ENCODE measurements at regions not wholly inside any gene's neighbourhood (a gene's known extent, or its start where the extent isn't known, plus 50 kb on each side); places are given as distances from the start of the nearest gene placed in this dataset.

GRCh38 chr2:62431512-62431911 is 74.5 kb downstream of the TMEM17 start:
- Histone ChIP-seq H3K9me3 (ENCODE audit: control insufficient read depth, insufficient read depth, low read depth, low read length) (no peaks in the 10 kb centered on the region), H3K4me1 (ENCODE audit: control insufficient read depth, insufficient read depth, low read length) (no peaks in the 10 kb centered on the region), H3K4me3 (ENCODE audit: low read depth, low read length) (no peak overlapping the region), H3K27ac (ENCODE audit: extremely low read depth, low read depth, low read length) (no peak overlapping the region), H3K36me3 (ENCODE audit: control insufficient read depth in 2 of 2, insufficient read depth in 1 of 2, low read length in 2 of 2) (no peaks in the 10 kb centered on the region)
- POLR2A ChIA-PET: no interaction called here
- CTCF ChIA-PET: interaction anchor here (0.6 kb wide), 1 partner anchor 355 kb away, joined by 3 read pairs; no protein-coding TSS in a partner anchor
- TF ChIP-seq AEBP2 (tag by site-specific recombination; IDR thresholded peaks at IDR 0.05; ENCODE audit: borderline replicate concordance): no peak
- no peak for TF ChIP-seq ZNF768 (tag by site-specific recombination; IDR thresholded peaks at IDR 0.05)
- no peak for TF ChIP-seq IKZF3 (tag by site-specific recombination; IDR thresholded peaks at IDR 0.05)
- TF ChIP-seq ZNF664 (tag by site-specific recombination; IDR thresholded peaks at IDR 0.05): no peak

GRCh38 chr2:62430146-62430545 is 75.8 kb downstream of the TMEM17 start:
- CTCF ChIA-PET: no interaction called here
- Histone ChIP-seq H3K27ac (ENCODE audit: extremely low read depth, low read depth, low read length) (no peak overlapping the region), H3K4me3 (ENCODE audit: low read depth, low read length) (no peak overlapping the region), H3K9me3 (ENCODE audit: control insufficient read depth, insufficient read depth, low read depth, low read length) (no peaks in the 10 kb centered on the region), H3K4me1 (ENCODE audit: control insufficient read depth, insufficient read depth, low read length) (no peaks in the 10 kb centered on the region), H3K36me3 (ENCODE audit: control insufficient read depth in 2 of 2, insufficient read depth in 1 of 2, low read length in 2 of 2) (no peaks in the 10 kb centered on the region)
- no peak for TF ChIP-seq ZNF140 (tag by site-specific recombination; IDR thresholded peaks at IDR 0.05)
- POLR2A ChIA-PET: no interaction called here

- Histone ChIP-seq H3K9me3 (ENCODE audit: control insufficient read depth, insufficient read depth, low read depth, low read length) (no peaks in the 10 kb centered on the region), H3K36me3 (ENCODE audit: control insufficient read depth in 2 of 2, insufficient read depth in 1 of 2, low read length in 2 of 2) (no peaks in the 10 kb centered on the region), H3K4me1 (ENCODE audit: control insufficient read depth, insufficient read depth, low read length) (no peaks in the 10 kb centered on the region), H3K4me3 (ENCODE audit: low read depth, low read length) (no peak overlapping the region), H3K27ac (ENCODE audit: extremely low read depth, low read depth, low read length) (no peak overlapping the region)
- CTCF ChIA-PET: no interaction called here
- TF ChIP-seq ZNF610 (tag by site-specific recombination; IDR thresholded peaks at IDR 0.05; ENCODE audit: borderline replicate concordance) (no peak), ZNF24 (tag by site-specific recombination; IDR thresholded peaks at IDR 0.05) (no peak), ZNF366 (tag by site-specific recombination; conservative IDR thresholded peaks at IDR 0.05) (no peak), ZBTB48 (tag by site-specific recombination; IDR thresholded peaks at IDR 0.05) (no peak)
- POLR2A ChIA-PET: no interaction called here
These were observed 78.8 kb downstream of the TMEM17 start for GRCh38 chr2:62427146-62427545.

- TF ChIP-seq ZNF843 (tag by site-specific recombination; IDR thresholded peaks at IDR 0.05): no peak
- TF ChIP-seq BCL11A (tag by site-specific recombination; IDR thresholded peaks at IDR 0.05; ENCODE audit: low read depth): no peak
- no peak for TF ChIP-seq ZNF354C (tag by site-specific recombination; IDR thresholded peaks at IDR 0.05; ENCODE audit: borderline replicate concordance, low read depth)
- no peak for TF ChIP-seq ZNF362 (tag by site-specific recombination; IDR thresholded peaks at IDR 0.05)
- TF ChIP-seq INSM2 (tag by site-specific recombination; IDR thresholded peaks at IDR 0.05): no peak
- TF ChIP-seq ZBTB11 (tag by site-specific recombination; conservative IDR thresholded peaks at IDR 0.05; ENCODE audit: low read depth): no peak
- Histone ChIP-seq H3K4me1 (ENCODE audit: control insufficient read depth, insufficient read depth, low read length) (no peaks in the 10 kb centered on the region), H3K27ac (ENCODE audit: extremely low read depth, low read depth, low read length) (no peak overlapping the region), H3K9me3 (ENCODE audit: control insufficient read depth, insufficient read depth, low read depth, low read length) (no peaks in the 10 kb centered on the region), H3K4me3 (ENCODE audit: low read depth, low read length) (no peak overlapping the region), H3K36me3 (ENCODE audit: control insufficient read depth in 2 of 2, insufficient read depth in 1 of 2, low read length in 2 of 2) (no peaks in the 10 kb centered on the region)
- POLR2A ChIA-PET: no interaction called here
- CTCF ChIA-PET: no interaction called here
These were observed 79.7 kb downstream of the TMEM17 start for GRCh38 chr2:62426154-62426912.

Measured in HEK293 (cell line).